HG02763 (cell line): ENCODE measurements at regions not wholly inside any gene's neighbourhood (a gene's known extent, or its start where the extent isn't known, plus 50 kb on each side); places are given as distances from the start of the nearest gene placed in this dataset.

Experiments
- ATAC-seq: cut with Tn5 transposase; IDR thresholded peaks from one replicate; pipeline ENCODE4 v1.9.1; 2021; ENCODE audit warnings: mild to moderate bottlenecking, moderate library complexity; ENCODE audit not compliant: unreplicated experiment

GRCh38 chr12:59005193-59005955, 85.1 kb upstream of the LRIG3 start:
- no peak for ATAC-seq

- no peak for ATAC-seq
Observed at GRCh38 chr12:59004456-59004855, 84.2 kb upstream of the LRIG3 start.

- ATAC-seq: no peak
Observed at GRCh38 chr12:58995666-58996363, 75.5 kb upstream of the LRIG3 start.

- no peak for ATAC-seq
Observed at GRCh38 chr12:58988643-58989344, 68.5 kb upstream of the LRIG3 start.

GRCh38 chr12:58981961-58982360, 61.7 kb upstream of the LRIG3 start:
- ATAC-seq: no peak

GRCh38 chr12:58980768-58981167, 60.5 kb upstream of the LRIG3 start:
- ATAC-seq: no peak

- ATAC-seq: no peak
Observed at GRCh38 chr12:58978717-58979116, 58.4 kb upstream of the LRIG3 start.

GRCh38 chr12:58977476-58977875, 57.2 kb upstream of the LRIG3 start:
- ATAC-seq: no peak

GRCh38 chr12:58976146-58976545, 55.8 kb upstream of the LRIG3 start:
- ATAC-seq: no peak
